ENCODE measurements at regions not wholly inside any gene's neighbourhood (a gene's known extent, or its start where the extent isn't known, plus 50 kb on each side); places are given as distances from the start of the nearest gene placed in this dataset.
"Not testable (repeated sequence)": the region's sequence is repeated elsewhere in the genome, so short reads cannot be mapped to it uniquely, and the experiment has no call there.

DNA sequence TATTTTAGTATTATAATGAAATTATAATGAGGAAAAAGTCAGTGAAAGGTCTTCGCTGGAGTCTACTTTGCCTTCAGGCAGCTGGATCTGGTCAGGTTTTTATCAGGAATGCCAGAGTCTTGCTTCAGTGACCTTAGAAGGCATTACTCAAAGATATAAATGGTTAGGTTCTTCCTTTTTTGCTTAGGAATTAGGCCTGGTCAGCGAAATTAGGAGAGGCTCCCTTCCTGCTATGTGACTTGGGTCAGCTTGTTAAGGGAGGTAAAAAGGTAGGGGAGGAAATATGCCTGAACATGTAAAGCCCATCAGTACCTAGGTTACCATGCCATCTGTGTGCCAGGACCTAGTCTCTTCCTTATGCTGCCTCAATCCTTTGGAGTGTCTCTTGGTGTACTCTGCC is 115.1 kb downstream of the OTOR start:
- DNase-seq (ENCODE audit: low read depth), result no peak

DNA sequence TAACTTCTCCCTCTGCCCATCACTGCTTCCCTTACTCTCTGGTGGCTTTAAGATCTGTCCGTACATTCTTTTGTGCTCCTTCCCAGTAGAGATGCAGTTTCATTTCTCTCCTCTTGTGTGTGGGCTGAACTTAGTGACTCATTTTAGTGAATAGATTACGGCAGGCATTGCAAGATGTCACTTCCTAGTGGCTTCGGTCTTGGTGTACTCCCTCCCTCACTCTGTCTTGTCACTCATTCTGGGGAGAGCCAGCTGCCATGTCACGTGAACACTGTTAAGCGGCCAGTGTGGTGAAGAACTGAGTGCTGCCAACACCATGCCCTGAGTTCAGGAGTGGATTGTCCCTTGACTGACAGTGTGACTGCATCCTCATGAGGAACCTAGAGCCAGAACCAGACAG is 115.9 kb downstream of the OTOR start:
- DNase-seq (ENCODE audit: low read depth), result peak; percentile 72

DNA sequence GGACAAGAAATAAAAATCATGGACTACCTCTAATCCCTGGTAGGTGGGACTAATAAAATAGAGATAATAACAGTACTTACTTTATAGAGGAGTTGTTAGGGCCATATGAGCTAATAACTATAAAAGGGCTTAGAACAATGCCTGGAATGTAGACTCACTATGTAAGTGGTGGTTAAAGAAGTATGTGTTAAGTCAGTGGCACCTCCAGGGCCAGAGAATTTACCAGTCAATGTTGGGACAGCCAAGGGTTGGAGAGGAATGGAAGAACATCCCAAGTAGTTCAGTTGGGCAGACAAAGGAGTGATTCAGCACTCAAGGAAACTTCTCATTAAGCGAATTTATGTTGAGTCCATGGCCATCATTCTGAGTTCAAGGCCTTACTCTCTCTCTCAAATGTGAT is 116.8 kb downstream of the OTOR start:
- no peak for DNase-seq (ENCODE audit: low read depth)

DNA sequence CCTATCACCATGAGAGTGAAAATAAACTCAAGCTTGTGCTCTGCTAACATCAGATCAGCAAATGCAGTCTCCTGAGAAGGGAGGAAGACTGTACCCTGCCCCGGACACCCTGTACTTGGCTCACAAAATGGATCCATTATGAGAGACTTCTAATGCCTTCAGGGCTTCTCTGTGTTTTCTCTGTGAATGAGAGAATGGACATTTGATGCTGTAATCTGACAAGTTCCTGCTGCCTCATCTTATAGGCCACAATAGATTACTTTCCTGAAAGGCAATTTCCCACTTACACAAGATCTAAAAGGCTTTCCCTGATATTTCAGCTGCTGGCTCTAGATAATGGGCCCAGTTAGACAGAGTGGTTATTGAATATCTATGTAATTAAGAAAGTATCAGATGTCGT is 117.2 kb downstream of the OTOR start:
- no peak for DNase-seq (ENCODE audit: low read depth)

DNA sequence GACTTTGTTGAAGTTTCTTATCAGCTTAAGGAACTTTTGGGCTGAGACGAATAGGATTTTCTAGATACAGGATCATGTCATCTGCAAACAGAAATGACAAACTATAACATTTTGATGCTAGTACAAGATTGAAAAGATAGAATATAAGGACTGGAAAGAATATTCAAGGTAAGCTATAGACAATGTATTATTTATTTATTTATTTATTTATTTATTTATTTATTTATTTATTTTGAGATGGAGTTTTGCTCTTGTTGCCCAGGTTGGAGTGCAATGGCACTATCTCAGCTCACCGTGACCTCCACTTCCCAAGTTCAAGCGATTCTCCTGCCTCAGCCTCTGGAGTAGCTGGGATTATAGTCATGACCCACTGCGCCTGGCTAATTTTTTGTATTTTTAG is 125.0 kb downstream of the OTOR start:
- DNase-seq (ENCODE audit: low read depth), result not testable (repeated sequence)

DNA sequence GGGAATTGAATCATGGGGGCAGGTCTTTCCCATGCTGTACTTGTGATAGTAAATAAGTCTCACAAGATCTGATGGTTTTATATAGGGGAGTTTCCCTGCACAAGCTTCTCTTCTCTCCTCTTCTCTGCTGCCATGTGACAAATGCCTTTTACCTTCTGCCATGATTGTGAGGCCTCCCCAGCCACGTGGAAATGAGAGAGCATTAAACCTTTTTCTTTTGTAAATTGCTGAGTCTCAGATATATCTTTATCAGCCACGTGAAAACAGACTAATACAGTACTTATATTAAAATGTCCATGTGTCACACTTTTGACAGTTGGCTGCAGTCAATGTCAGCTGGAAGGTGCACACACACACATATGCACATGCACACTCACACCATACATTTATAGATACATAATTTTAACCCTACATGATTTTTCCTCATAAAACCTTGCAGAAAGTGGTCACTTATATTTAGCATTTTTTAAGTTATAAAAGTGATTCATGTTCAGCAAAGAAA is 128.9 kb downstream of the OTOR start:
- no peak for DNase-seq (ENCODE audit: low read depth)

DNA sequence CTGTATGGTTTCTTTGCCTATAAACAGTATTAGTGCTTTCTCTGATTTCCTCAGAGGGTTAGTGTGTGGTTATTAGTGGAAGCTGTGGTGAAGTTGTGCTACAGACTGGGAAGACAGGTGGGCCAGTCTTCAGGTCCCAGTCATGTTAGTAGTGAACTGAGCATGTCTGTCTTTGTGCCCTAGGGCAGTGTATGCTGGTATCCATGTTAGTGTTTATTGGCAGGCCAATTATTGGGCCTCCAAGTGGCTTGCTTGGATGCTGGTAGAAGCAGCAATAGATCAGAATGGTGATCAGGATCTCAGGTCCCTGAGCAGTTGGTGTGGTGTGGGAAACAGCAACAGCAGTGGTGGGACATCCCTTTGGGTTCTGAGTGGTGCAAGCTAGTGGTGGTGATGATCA is 137.6 kb downstream of the OTOR start:
- DNase-seq (ENCODE audit: low read depth), result no peak

DNA sequence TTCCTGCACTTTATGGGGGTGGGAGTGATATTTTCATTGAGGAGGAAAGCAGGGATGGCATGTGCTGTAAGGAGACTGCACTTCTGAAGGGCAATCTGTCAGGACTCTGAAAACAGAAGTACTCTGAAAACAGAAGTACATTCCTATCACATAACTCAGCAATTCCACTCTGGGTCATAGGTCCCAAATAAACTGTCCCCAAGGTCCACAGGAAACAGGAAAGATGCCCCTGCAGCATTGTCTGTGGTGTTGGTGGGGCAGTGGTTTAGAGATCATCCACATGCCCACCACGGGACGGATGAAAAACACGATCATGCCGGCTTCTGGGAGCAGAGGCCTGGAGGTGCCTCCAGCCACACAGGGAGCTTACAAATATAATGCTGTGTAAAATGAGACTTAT is 150.3 kb downstream of the OTOR start:
- no peak for DNase-seq (ENCODE audit: low read depth)

DNA sequence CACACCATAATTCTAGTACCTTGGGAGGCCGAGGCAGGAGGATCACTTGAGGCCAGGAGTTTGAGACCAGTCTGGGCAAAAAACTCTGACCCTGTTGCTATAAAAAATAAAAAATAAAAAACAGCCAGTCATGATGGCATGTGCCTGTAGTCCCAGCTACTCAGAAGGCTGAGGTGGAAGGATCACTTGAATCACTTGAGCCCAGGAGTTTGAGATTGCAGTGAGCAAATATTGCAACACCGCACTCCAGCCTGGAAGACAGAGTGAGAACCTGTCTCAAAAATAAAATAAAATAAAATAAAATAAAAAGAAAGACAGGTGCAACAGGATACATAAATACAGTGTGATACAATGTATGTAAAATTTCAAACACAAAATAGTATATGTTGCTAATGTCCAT is 154.5 kb downstream of the OTOR start:
- DNase-seq (ENCODE audit: low read depth), result no peak

DNA sequence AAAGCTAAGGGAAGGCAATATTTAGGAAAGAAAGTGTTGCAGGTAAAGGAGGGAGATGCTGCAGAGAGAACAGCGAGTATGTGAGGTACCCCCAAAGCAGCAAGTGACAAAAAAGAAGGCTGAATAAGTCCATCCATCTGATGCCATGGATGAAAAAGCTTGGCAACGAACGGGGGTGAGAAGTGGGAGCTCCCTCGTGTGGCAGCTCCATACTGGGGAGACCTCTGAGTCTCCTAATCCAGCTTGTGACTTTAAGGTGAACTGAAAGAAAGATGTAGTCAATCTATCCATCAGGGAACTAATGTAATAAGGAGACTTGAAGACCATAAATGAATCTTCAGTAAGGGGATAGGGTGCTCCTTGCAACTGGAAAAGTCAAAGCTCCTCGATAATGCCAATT is 156.6 kb downstream of the OTOR start:
- DNase-seq (ENCODE audit: low read depth), result no peak

DNA sequence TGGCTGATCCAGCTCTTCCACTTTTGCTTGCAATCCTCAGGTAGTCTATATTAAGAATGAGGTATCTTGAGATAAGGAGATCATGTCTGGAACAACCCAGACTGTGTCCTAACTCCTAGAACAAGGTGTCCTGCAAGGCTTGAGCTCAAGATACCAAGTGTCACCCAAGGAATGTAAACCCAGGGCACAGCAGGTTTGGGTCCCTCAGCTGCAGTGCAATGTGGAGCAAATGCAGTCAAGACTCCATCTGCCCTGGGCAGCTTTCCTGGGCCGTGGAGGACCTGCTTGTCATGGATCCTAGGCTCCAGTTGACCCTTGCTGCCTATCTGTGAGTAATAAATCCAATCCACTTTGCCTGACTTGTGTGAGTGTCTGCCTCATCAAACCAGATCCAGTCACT is 166.1 kb downstream of the OTOR start:
- DNase-seq (ENCODE audit: low read depth), result no peak

DNA sequence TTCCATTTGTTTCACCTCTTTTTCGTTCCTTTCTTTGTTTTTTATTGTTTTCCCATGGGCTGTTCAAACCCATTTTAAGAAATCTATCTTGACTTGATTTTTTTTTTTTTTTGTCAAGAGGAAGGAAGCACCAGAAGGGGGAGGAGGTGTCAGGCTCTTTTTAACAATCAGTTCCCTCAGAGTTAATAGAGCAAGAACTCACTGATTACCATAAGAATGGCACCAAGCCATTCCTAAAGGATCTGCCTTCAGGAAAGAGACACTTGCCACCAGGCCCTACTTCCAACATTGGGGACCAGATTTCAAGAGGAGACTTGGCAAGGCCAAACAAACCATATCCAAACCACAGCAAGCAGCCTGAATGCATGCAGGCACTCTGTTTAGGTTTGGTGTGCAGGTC is 168.0 kb downstream of the OTOR start:
- DNase-seq (ENCODE audit: low read depth), result no peak

DNA sequence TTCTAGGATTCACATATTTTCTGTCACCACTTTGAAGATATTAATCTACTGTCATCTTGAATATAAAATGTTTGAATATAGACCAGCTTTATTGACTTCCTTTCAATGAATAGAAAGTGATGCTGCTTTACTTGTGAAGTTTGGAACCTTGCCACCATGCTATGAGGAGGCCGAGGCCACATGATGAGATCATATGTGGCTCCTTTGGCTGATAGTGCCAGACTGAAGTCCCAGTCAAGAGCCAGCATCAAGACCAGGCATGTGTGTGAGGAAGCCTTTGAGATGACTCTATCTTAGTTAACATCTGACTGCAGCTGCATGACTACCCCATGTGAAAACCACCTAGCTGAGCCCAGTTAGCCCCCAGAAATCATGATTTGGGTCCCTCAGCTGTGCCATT is 169.5 kb downstream of the OTOR start:
- peak; percentile 17 for DNase-seq (ENCODE audit: low read depth)

DNA sequence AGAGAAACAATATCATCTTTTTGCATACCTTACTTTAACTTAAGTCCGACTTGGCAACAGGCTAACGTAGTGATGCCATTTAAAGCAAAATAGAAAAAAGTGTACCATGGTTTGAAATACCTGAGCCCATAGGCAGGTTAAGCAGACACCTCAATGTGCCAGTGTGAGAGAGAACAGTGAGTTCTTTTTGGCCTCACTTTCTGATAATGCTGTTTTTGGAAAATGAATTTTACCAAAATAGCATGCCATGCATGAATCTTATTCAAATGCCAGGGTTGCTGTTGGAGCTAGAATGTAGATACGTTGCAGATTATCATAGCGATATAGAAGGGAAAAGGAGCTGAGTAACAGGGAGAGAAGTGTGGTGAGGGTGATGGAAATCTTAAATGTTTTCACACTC is 170.2 kb downstream of the OTOR start:
- DNase-seq (ENCODE audit: low read depth), result no peak

DNA sequence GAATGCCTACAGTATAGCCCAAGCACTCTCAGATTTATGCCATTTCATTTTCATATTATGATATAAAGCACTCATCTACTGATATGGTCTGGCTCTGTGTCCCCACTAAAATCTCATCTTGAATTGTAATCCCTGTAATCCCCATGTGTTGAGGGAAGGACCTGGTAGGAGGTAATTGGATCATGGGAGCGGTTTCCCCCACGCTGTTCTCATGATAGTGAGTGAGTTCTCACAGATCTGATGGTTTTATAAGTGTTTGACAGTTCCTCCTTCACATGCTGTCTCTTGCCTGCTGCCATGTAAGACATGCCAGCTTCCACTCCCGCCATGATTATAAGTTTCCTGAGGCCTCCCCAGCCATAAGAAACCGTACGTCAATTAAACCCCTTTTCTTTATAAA is 171.7 kb downstream of the OTOR start:
- DNase-seq (ENCODE audit: low read depth), result no peak

DNA sequence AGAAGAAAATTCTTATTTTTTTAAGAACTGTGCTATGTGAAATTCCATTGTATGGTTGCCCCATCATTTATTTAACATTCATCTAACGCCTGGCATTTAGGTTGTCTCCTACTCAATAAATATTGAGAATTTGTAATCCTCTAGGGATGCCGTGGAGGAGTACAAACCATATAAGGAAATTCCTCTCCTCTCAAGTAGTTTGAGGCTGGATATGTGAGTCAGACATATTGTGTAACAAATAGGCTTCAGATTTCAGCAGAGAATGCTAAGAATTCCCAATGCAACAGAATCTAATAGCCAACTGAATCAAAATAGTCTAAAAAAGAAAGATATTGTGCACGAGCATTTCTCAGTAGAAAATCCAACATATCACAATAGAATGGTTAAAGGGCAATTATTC is 174.7 kb downstream of the OTOR start:
- peak; percentile 81 for DNase-seq (ENCODE audit: low read depth)

DNA sequence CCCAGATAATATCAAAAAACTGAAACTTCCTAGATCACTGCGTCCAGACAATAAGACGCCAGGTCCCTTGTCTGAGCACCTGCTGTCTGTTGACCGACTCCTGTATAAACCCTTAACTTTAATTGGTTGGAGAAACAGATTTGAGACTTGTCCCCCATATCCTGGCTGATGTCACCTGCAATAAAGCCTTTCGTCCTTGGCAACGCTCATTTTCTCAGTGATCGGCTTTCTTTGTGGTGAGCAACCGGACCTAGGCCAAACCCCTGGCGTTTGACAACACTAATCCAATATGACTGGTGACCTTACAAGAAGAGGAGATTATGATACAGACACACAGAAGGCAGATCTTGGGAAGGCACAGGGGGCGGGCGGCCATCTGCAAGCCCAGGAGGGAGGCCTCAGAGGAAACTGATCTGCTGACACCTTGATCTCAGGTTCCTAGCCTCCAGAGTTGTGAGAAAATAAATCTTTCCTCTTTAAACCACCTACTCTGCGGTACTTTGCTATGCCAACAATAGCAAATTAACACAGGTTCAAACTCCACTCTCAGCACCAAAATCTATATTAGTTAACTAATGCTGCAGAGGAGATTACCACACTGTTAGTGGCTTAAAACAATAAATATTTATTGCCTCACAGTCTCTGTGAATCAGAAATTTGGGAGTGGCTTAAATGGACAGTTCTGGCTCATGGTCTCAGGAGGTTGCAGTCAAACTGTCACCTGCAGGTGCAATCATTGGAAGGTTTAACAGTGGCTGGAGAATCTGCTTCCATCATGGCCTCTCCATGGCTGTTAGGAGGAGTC is 178.7 kb downstream of the OTOR start:
- DNase-seq (ENCODE audit: low read depth), result no peak

DNA sequence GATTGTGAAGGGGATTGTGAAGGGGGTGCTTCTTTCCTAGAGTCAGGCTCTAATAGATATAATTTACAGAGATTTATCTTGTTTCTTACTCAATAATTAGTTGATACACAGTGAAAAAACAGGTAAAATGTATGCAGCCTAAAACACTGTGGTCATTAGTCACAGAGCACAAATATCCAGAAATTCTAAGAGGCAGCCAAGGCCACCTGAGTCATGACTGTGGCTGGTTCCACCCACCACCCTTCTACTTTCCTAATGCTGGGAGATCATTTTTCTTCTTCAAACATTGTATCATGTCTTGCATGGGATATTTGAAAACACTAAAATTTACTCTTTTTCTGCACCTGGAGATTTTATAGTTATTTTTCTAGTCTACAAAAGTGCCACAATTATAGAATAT is 181.6 kb downstream of the OTOR start:
- peak; percentile 48 for DNase-seq (ENCODE audit: low read depth)

DNA sequence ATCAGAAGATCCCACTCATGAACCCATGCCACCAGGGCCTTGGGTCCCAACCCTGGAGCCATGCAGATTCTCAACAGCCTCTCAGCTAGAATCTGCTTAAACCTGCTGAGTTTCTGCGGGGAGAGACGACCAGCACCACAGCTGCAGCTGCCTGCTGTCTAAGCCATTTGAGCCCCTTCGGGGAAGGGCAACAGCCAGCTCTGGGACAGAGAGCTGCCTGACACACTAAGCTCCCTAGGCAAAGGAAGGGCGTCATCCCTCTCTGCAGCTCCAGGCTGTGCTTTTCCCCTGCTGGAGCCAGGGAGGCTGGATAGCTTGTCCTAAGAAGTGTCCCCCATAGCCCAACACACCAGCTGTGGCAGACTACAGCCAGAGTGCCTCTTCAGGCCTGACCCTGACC is 182.5 kb downstream of the OTOR start:
- DNase-seq (ENCODE audit: low read depth), result no peak

DNA sequence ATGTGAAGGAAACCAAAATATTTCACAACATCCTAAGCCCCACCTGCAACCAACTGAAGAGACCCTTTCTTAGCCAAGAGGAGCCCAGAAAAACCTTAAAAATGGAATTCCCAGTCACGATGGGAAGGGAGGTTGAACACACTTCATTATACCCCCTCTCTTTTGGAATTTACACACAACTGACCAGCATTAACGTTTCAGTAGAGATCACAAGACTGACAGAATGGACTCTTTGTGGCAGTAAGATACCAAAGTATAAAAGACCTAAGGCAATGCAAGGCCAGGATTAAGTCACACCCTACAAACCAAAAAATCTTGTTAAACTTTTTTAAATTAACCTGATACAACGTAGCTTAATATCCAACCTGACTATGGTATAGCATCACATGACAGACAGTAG is 190.9 kb downstream of the OTOR start:
- DNase-seq (ENCODE audit: low read depth), result no peak

DNA sequence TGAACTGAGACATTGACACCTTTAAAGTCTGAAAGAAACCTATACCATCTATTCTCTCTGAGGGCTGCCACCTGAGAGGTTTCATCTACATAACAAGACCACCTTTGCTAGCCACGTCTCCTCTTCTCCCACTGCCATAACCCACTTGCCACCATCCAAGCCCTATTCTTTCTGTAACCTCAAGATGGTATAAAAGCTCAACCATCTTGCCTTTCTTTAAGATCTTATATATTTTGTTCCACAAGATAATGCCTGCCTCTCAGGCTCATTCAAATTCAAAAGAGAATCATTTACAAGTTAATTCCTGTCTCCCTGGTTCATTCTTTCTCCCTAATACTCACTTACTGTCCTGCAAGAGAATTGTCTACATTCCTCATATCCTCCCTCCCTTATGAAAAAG is 192.5 kb downstream of the OTOR start:
- DNase-seq (ENCODE audit: low read depth), result no peak

DNA sequence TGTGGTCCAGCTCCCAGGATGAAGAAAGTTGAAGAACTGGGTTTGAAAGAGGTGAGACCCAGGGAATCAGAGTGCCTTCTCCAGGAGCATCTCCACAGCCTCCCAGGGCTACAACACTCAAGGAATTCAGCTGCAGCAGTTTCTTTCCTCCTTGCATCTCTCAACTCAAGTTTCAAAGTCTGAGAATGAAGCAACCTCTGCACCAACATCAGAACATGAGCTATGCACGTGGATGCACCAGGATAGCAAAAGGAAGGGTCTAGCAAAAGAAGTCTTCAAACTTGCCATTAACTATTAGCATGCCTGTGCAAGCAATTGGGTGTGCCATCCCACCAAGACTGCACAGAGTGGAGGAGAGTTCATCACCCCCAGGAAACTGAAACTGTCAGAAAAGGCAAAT is 193.9 kb downstream of the OTOR start:
- DNase-seq (ENCODE audit: low read depth), result no peak

DNA sequence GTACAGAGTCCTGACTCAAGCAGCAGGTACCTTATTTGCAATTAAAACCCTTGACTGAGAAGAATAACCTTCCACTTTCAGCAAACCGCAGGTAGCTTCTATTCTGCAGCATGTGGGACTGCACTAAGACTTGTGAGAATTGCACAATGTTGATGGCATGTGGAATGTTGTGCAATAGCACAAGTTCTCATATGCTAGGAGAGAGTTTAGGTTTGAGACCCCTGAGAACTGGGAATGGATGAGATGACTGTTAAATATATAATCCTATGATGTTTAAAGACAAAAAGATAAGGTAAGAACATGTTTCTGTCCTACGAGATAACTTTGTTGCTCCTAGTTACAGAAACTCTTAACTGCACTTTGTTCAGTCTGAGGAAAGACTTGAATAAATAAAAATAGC is 194.6 kb downstream of the OTOR start:
- DNase-seq (ENCODE audit: low read depth), result no peak

DNA sequence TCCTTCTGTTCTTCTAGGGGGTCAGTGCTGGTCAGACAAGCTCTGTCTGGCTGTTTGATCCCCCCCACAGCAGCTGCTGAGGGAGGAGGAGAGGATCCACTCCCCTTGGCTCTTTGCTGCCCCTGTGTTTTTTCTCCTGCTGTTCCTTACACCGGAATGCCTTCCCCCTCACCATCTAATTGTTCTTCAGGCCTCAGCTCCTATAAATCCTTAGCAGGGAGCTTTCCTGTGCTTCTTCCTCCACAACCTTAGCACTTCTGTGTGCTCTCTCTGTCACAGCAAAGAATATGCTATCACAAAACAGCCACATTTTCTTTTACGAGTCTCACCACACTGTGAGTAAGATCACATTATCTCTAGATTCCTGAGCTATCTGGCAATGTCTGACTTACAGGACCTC is 196.6 kb downstream of the OTOR start:
- no peak for DNase-seq (ENCODE audit: low read depth)
